Activated CD8-positive, alpha-beta T cell treated with anti-CD3 and anti-CD28 coated beads for 36 hours (primary cell): ENCODE measurements at regions not wholly inside any gene's neighbourhood (a gene's known extent, or its start where the extent isn't known, plus 50 kb on each side); places are given as distances from the start of the nearest gene placed in this dataset.

Source experiments
- ATAC-seq: fragments of 200-7000 bp; cut with Tn5 transposase; one replicate; pipeline ENCODE4 v1.10.0; 2021; ENCODE audit warnings: mild to moderate bottlenecking, moderate library complexity
- CTCF ChIA-PET: fragments of 350-600 bp; sonication (Branson Sonifier 250); formaldehyde crosslinking; loops from one replicate; lab custom pipeline; 2021; ENCODE audit warnings: antibody characterized with exemption; lab: Charles Lee
- POLR2A ChIA-PET: fragments of 350-600 bp; sonication (Branson Sonifier 250); formaldehyde crosslinking; loops from one replicate; lab custom pipeline; 2021; ENCODE audit warnings: antibody characterized with exemption; lab: Charles Lee
- DNase-seq: peaks from one replicate; pipeline ENCODE4 v3.0.0-alpha.2; 2020
- H3K27ac Mint-ChIP-seq: one replicate; pipeline ENCODE4 v1.8.0; 2021; ENCODE audit warnings: mild to moderate bottlenecking, mixed read lengths
- H3K27me3 Mint-ChIP-seq: one replicate; pipeline ENCODE4 v1.8.0; 2021; ENCODE audit warnings: mixed read lengths
- H3K36me3 Mint-ChIP-seq: one replicate; pipeline ENCODE4 v1.8.0; 2021; ENCODE audit warnings: low read depth, mixed read lengths
- H3K4me1 Mint-ChIP-seq: one replicate; pipeline ENCODE4 v1.8.0; 2021; ENCODE audit warnings: low read depth, mixed read lengths
- H3K4me3 Mint-ChIP-seq: one replicate; pipeline ENCODE4 v1.8.0; 2021; ENCODE audit warnings: mild to moderate bottlenecking, moderate library complexity, mixed read lengths
- H3K9me3 Mint-ChIP-seq: one replicate; pipeline ENCODE4 v1.8.0; 2021; ENCODE audit warnings: mixed read lengths
- intact Hi-C: fragments of 100-400 bp; cut with micrococcal nuclease; formaldehyde crosslinking; loops from one replicate; pipeline ENCODE4 v1.10.0; 2022
- TF ChIP-seq, protein P1 (sequence below): fragments of 200-600 bp; IDR thresholded peaks from one replicate; pipeline ENCODE4 v1.8.0; 2022; ENCODE audit warnings: antibody characterized with exemption, mild to moderate bottlenecking

GRCh38 chr7:36080843-36081242 is 72.2 kb upstream of the EEPD1 start:
- no peaks in the 10 kb centered on the region for H3K27me3 Mint-ChIP-seq
- ChIA-PET CTCF (no interaction called here), POLR2A (no interaction called here)
- TF ChIP-seq, protein P1, sequence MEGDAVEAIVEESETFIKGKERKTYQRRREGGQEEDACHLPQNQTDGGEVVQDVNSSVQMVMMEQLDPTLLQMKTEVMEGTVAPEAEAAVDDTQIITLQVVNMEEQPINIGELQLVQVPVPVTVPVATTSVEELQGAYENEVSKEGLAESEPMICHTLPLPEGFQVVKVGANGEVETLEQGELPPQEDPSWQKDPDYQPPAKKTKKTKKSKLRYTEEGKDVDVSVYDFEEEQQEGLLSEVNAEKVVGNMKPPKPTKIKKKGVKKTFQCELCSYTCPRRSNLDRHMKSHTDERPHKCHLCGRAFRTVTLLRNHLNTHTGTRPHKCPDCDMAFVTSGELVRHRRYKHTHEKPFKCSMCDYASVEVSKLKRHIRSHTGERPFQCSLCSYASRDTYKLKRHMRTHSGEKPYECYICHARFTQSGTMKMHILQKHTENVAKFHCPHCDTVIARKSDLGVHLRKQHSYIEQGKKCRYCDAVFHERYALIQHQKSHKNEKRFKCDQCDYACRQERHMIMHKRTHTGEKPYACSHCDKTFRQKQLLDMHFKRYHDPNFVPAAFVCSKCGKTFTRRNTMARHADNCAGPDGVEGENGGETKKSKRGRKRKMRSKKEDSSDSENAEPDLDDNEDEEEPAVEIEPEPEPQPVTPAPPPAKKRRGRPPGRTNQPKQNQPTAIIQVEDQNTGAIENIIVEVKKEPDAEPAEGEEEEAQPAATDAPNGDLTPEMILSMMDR, result no peak
- no peak overlapping the region for H3K4me3 Mint-ChIP-seq
- no peaks in the 10 kb centered on the region for H3K9me3 Mint-ChIP-seq
- H3K36me3 Mint-ChIP-seq, result no peaks in the 10 kb centered on the region
- DNase-seq (no peak), ATAC-seq (no peak)
- no peaks in the 10 kb centered on the region for H3K4me1 Mint-ChIP-seq
- intact Hi-C loops, result no loop called here
- no peak overlapping the region for H3K27ac Mint-ChIP-seq

GRCh38 chr7:36082216-36082615 is 70.8 kb upstream of the EEPD1 start:
- H3K4me1 Mint-ChIP-seq, result no peaks in the 10 kb centered on the region
- TF ChIP-seq, protein P1, result no peak
- ATAC-seq (no peak), DNase-seq (no peak)
- H3K4me3 Mint-ChIP-seq, result no peak overlapping the region
- H3K9me3 Mint-ChIP-seq, result no peaks in the 10 kb centered on the region
- intact Hi-C loops, result no loop called here
- H3K36me3 Mint-ChIP-seq, result no peaks in the 10 kb centered on the region
- POLR2A ChIA-PET, result no interaction called here
- H3K27me3 Mint-ChIP-seq, result no peaks in the 10 kb centered on the region
- H3K27ac Mint-ChIP-seq, result no peak overlapping the region
- CTCF ChIA-PET, result no interaction called here

- peaks cover 2% of the 10 kb centered on the region for H3K9me3 Mint-ChIP-seq
- ChIA-PET POLR2A (no interaction called here), CTCF (interaction anchor here (0.6 to 0.7 kb wide), 2 partner anchors 41 to 112 kb away, joined by 3 read pairs; no protein-coding TSS in a partner anchor)
- TF ChIP-seq, protein P1, result no peak
- DNase-seq (no peak), ATAC-seq (no peak)
- H3K27me3 Mint-ChIP-seq, result no peaks in the 10 kb centered on the region
- intact Hi-C loops, result no loop called here
- no peaks in the 10 kb centered on the region for H3K4me1 Mint-ChIP-seq
- no peaks in the 10 kb centered on the region for H3K36me3 Mint-ChIP-seq
- H3K27ac Mint-ChIP-seq, result no peak overlapping the region
- H3K4me3 Mint-ChIP-seq, result no peak overlapping the region
Measured at GRCh38 chr7:36082910-36083309, 70.1 kb upstream of the EEPD1 start.

- Mint-ChIP-seq H3K36me3 (no peaks in the 10 kb centered on the region), H3K27ac (no peak overlapping the region), H3K27me3 (no peaks in the 10 kb centered on the region), H3K4me3 (no peak overlapping the region), H3K9me3 (peaks cover 2% of the 10 kb centered on the region), H3K4me1 (no peaks in the 10 kb centered on the region)
- intact Hi-C loops, result no loop called here
- TF ChIP-seq, protein P1, result no peak
- CTCF ChIA-PET, result no interaction called here
- ATAC-seq (no peak), DNase-seq (no peak)
- POLR2A ChIA-PET, result no interaction called here
Measured at GRCh38 chr7:36083626-36084380, 69.3 kb upstream of the EEPD1 start.

- no peak overlapping the region for H3K4me3 Mint-ChIP-seq
- no peaks in the 10 kb centered on the region for H3K4me1 Mint-ChIP-seq
- no peaks in the 10 kb centered on the region for H3K27me3 Mint-ChIP-seq
- H3K27ac Mint-ChIP-seq, result no peak overlapping the region
- DNase-seq (no peak), ATAC-seq (no peak)
- ChIA-PET CTCF (no interaction called here), POLR2A (no interaction called here)
- intact Hi-C loops, result no loop called here
- TF ChIP-seq, protein P1, result no peak
- H3K9me3 Mint-ChIP-seq, result peaks cover 2% of the 10 kb centered on the region
- no peaks in the 10 kb centered on the region for H3K36me3 Mint-ChIP-seq
Measured at GRCh38 chr7:36084485-36085091, 68.5 kb upstream of the EEPD1 start.
